ENCODE measurements at regions not wholly inside any gene's neighbourhood (a gene's known extent, or its start where the extent isn't known, plus 50 kb on each side); places are given as distances from the start of the nearest gene placed in this dataset.

DNA sequence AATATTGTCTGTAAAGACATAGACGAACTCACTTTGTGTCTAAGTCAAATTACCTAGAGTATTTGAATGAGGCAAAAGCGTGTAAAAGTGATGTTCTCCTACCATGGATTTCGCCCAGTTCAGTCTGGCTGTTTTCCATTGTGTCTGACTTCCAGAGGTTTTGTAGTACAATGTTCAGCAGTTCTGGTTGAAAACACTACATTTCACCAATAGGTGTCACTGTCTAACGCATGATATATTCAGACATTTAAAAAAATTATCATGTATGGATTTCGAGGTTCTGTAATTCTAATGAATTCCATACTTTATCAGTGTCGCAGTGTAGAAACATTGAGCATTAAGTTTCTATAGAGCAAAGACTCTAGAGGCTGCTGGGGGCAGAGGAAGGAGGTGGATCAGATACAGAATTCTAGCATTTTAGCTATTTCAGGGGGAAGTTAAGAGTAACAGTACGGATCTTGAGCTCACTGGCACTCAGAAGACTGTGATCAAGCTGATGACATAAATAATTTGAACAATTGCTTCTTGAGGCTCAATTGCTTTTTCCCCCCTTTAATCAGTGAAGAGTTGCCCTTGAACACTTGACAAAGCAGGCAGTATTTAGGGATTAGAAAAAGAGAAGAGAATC is 196.9 kb upstream of the RHOBTB1 start:
- Histone ChIP-seq H3K36me3 (no peaks in the 10 kb centered on the region), H3K9me3 (peaks cover 0 to 9% of the 10 kb centered on the region in 2 donors), H3K4me3 (no peak overlapping the region), H3K27me3 (no peaks in the 10 kb centered on the region), H3K4me1 (no peaks in the 10 kb centered on the region), H3K27ac (no peak overlapping the region)
- intact Hi-C loops (cut with DNase I; ENCODE audit: low total_unique reads) = no loop called here
- TF ChIP-seq POLR2AphosphoS5 (IDR thresholded peaks at IDR 0.05) = no peak
- TF ChIP-seq, protein P1, sequence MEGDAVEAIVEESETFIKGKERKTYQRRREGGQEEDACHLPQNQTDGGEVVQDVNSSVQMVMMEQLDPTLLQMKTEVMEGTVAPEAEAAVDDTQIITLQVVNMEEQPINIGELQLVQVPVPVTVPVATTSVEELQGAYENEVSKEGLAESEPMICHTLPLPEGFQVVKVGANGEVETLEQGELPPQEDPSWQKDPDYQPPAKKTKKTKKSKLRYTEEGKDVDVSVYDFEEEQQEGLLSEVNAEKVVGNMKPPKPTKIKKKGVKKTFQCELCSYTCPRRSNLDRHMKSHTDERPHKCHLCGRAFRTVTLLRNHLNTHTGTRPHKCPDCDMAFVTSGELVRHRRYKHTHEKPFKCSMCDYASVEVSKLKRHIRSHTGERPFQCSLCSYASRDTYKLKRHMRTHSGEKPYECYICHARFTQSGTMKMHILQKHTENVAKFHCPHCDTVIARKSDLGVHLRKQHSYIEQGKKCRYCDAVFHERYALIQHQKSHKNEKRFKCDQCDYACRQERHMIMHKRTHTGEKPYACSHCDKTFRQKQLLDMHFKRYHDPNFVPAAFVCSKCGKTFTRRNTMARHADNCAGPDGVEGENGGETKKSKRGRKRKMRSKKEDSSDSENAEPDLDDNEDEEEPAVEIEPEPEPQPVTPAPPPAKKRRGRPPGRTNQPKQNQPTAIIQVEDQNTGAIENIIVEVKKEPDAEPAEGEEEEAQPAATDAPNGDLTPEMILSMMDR (IDR thresholded peaks at IDR 0.05) = peak; percentile 54 to 75 (median 54)
- no peak for DNase-seq (ENCODE audit: low spot score in 2 of 2)

DNA sequence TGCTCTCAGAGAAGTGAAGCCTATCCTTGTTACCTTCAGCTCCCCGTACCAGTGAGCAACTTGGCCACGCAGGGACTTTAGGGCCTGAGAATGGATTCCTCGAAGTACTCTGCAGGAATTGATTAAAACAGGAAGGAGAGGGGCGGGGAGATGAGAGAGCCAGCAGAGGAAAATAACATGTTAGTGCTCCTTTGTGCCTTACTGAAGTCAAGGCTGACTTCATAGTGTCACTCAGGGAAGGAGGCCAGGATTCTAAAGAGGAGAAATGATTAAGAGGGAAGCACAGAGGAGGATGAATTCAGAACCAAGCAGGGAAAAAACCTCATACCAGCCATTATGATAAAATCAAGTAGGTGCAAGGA is 195.6 kb upstream of the RHOBTB1 start:
- H3K4me3 ChIP-seq = no peak overlapping the region
- TF ChIP-seq, protein P1 (IDR thresholded peaks at IDR 0.05) = no peak
- TF ChIP-seq POLR2A (IDR thresholded peaks at IDR 0.05) = no peak
- no peak for TF ChIP-seq POLR2AphosphoS5 (IDR thresholded peaks at IDR 0.05)
- intact Hi-C loops (cut with DNase I; ENCODE audit: low total_unique reads) = no loop called here
- H3K4me1 ChIP-seq = no peaks in the 10 kb centered on the region
- no peaks in the 10 kb centered on the region for H3K36me3 ChIP-seq
- DNase-seq (ENCODE audit: low spot score in 2 of 2) = no peak
- H3K9me3 ChIP-seq = peaks cover 0 to 9% of the 10 kb centered on the region in 2 donors
- no peaks in the 10 kb centered on the region for H3K27me3 ChIP-seq
- no peak overlapping the region for H3K27ac ChIP-seq

GRCh38 chr10:61138708-61139591 is 195.0 kb upstream of the RHOBTB1 start:
- peaks cover 0 to 9% of the 10 kb centered on the region in 2 donors for H3K9me3 ChIP-seq
- no peak overlapping the region for H3K4me3 ChIP-seq
- TF ChIP-seq, protein P1 (IDR thresholded peaks at IDR 0.05) = no peak
- no peak for TF ChIP-seq POLR2AphosphoS5 (IDR thresholded peaks at IDR 0.05)
- TF ChIP-seq POLR2A (IDR thresholded peaks at IDR 0.05) = no peak
- H3K27ac ChIP-seq = no peak overlapping the region
- H3K27me3 ChIP-seq = no peaks in the 10 kb centered on the region
- no peak for DNase-seq (ENCODE audit: low spot score in 2 of 2)
- no peaks in the 10 kb centered on the region for H3K4me1 ChIP-seq
- intact Hi-C loops (cut with DNase I; ENCODE audit: low total_unique reads) = no loop called here
- H3K36me3 ChIP-seq = no peaks in the 10 kb centered on the region

- TF ChIP-seq POLR2AphosphoS5 (IDR thresholded peaks at IDR 0.05) (no peak), POLR2A (IDR thresholded peaks at IDR 0.05) (no peak)
- TF ChIP-seq, protein P1 (IDR thresholded peaks at IDR 0.05) = no peak
- Histone ChIP-seq H3K4me1 (no peaks in the 10 kb centered on the region), H3K9me3 (no peaks in the 10 kb centered on the region), H3K36me3 (no peaks in the 10 kb centered on the region), H3K27me3 (no peaks in the 10 kb centered on the region), H3K4me3 (no peak overlapping the region), H3K27ac (no peak overlapping the region)
- DNase-seq (ENCODE audit: low spot score in 2 of 2) = no peak
- intact Hi-C loops (cut with DNase I; ENCODE audit: low total_unique reads) = no loop called here
Measured at GRCh38 chr10:61136139-61136538, 192.2 kb upstream of the RHOBTB1 start.

GRCh38 chr10:61135276-61135721 is 191.3 kb upstream of the RHOBTB1 start:
- DNase-seq (ENCODE audit: low spot score in 2 of 2) = no peak
- no peaks in the 10 kb centered on the region for H3K36me3 ChIP-seq
- H3K27ac ChIP-seq = no peak overlapping the region
- TF ChIP-seq POLR2AphosphoS5 (IDR thresholded peaks at IDR 0.05) = no peak
- no peaks in the 10 kb centered on the region for H3K27me3 ChIP-seq
- H3K4me1 ChIP-seq = no peaks in the 10 kb centered on the region
- H3K9me3 ChIP-seq = no peaks in the 10 kb centered on the region
- intact Hi-C loops (cut with DNase I; ENCODE audit: low total_unique reads) = no loop called here
- no peak overlapping the region for H3K4me3 ChIP-seq

Data from breast epithelium (tissue), 4 donors.